WTC11 (cell line): ENCODE measurements at regions not wholly inside any gene's neighbourhood (a gene's known extent, or its start where the extent isn't known, plus 50 kb on each side); places are given as distances from the start of the nearest gene placed in this dataset.

ENCODE experiments used
- CBFB ChIP-seq: sonication (generic); formaldehyde crosslinking; IDR thresholded peaks from 2 replicates; pipeline ENCODE4 v1.8.1; 2022; ENCODE audit warnings: mild to moderate bottlenecking, low read depth, missing genetic modification reagents
- CREB1 ChIP-seq: sonication (generic); formaldehyde crosslinking; IDR thresholded peaks from 2 replicates; pipeline ENCODE4 v1.8.0; 2023; ENCODE audit warnings: mild to moderate bottlenecking, missing genetic modification reagents
- CREM ChIP-seq: sonication (generic); formaldehyde crosslinking; IDR thresholded peaks from 2 replicates; pipeline ENCODE4 v1.8.1; 2022; ENCODE audit warnings: mild to moderate bottlenecking, missing genetic modification reagents, moderate library complexity
- HMGA2 ChIP-seq: fragments of 250-450 bp; sonication (Bioruptor Pico); IDR thresholded peaks from 2 replicates; pipeline ENCODE4 v1.4.0; 2021; ENCODE audit warnings: mild to moderate bottlenecking, moderate library complexity
- NFE2L1 ChIP-seq: sonication (generic); formaldehyde crosslinking; IDR thresholded peaks from 2 replicates; pipeline ENCODE4 v1.8.1; 2023; ENCODE audit warnings: missing genetic modification reagents
- NR2C2 ChIP-seq: sonication (generic); formaldehyde crosslinking; IDR thresholded peaks from 2 replicates; pipeline ENCODE4 v1.8.0; 2022; ENCODE audit warnings: mild to moderate bottlenecking, missing genetic modification reagents
- RORB ChIP-seq: fragments of 250-450 bp; sonication (Bioruptor Pico); IDR thresholded peaks from 2 replicates; pipeline ENCODE4 v1.9.0; 2021; ENCODE audit warnings: mild to moderate bottlenecking
- SMAD3 ChIP-seq: sonication (generic); formaldehyde crosslinking; IDR thresholded peaks from 2 replicates; pipeline ENCODE4 v1.8.0; 2022; ENCODE audit warnings: missing genetic modification reagents, mild to moderate bottlenecking, borderline replicate concordance
- ZBTB21 ChIP-seq: sonication (generic); formaldehyde crosslinking; IDR thresholded peaks from 2 replicates; pipeline ENCODE4 v1.8.1; 2023; ENCODE audit warnings: mild to moderate bottlenecking, missing genetic modification reagents, borderline replicate concordance
- TF ChIP-seq, protein P1 (sequence below): fragments of 200-600 bp; IDR thresholded peaks from 2 replicates; pipeline ENCODE4 v1.8.0; 2022; ENCODE audit warnings: antibody characterized with exemption
- TF ChIP-seq, protein P2 (sequence below): sonication (generic); formaldehyde crosslinking; IDR thresholded peaks from 2 replicates; pipeline ENCODE4 v1.8.0; 2022; ENCODE audit warnings: mild to moderate bottlenecking, missing genetic modification reagents
- TF ChIP-seq, protein P3 (sequence below): sonication (generic); formaldehyde crosslinking; IDR thresholded peaks from 2 replicates; pipeline ENCODE4 v1.8.1; 2022; ENCODE audit warnings: low read depth, missing genetic modification reagents, borderline replicate concordance
- TF ChIP-seq, protein P4 (sequence below): sonication (generic); formaldehyde crosslinking; IDR thresholded peaks from 2 replicates; pipeline ENCODE4 v1.8.1; 2023; ENCODE audit warnings: mild to moderate bottlenecking, missing genetic modification reagents

DNA sequence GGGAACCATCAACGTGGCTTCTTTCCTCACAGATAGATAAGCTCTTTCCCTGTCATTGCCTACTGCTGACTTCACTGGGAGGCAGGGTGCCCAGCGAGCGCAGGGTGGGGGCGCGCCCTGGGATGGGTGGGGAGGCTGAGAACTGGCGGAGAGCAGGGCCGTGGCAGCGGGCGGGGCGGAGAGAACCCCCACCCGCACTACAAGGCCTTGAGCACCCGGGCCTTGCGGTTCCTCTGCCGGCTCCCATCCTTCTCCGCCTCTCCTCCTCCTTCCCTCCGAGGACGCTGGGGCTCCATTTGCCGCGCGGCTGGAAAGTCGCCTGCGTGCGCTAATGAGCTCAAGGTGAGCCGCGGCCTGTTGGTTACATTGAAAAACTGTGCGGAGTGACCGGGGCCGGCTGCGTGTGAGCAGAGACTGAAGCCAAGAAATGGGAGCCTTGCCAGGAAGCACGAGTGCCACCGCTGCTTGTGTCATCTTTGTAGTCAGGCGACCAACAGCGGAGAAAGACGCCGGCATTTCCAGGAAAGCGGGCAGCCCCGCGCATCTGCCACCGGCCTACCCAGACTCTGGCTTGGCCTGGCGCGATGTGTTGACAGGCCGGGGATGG, 963.5 kb upstream of the SLC35B3 start:
- TF ChIP-seq, protein P1, sequence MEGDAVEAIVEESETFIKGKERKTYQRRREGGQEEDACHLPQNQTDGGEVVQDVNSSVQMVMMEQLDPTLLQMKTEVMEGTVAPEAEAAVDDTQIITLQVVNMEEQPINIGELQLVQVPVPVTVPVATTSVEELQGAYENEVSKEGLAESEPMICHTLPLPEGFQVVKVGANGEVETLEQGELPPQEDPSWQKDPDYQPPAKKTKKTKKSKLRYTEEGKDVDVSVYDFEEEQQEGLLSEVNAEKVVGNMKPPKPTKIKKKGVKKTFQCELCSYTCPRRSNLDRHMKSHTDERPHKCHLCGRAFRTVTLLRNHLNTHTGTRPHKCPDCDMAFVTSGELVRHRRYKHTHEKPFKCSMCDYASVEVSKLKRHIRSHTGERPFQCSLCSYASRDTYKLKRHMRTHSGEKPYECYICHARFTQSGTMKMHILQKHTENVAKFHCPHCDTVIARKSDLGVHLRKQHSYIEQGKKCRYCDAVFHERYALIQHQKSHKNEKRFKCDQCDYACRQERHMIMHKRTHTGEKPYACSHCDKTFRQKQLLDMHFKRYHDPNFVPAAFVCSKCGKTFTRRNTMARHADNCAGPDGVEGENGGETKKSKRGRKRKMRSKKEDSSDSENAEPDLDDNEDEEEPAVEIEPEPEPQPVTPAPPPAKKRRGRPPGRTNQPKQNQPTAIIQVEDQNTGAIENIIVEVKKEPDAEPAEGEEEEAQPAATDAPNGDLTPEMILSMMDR: no peak
- TF ChIP-seq CREB1 (CRISPR knock-in tag) (no peak), CBFB (CRISPR knock-in tag) (no peak), CREM (CRISPR knock-in tag) (no peak), RORB (CRISPR knock-in tag) (no peak), HMGA2 (CRISPR knock-in tag) (no peak), NFE2L1 (CRISPR knock-in tag) (no peak), ZBTB21 (CRISPR knock-in tag) (no peak), NR2C2 (CRISPR knock-in tag) (no peak), SMAD3 (CRISPR knock-in tag) (no peak)
- TF ChIP-seq, protein P2, sequence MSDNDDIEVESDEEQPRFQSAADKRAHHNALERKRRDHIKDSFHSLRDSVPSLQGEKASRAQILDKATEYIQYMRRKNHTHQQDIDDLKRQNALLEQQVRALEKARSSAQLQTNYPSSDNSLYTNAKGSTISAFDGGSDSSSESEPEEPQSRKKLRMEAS: no peak
- TF ChIP-seq, protein P3, sequence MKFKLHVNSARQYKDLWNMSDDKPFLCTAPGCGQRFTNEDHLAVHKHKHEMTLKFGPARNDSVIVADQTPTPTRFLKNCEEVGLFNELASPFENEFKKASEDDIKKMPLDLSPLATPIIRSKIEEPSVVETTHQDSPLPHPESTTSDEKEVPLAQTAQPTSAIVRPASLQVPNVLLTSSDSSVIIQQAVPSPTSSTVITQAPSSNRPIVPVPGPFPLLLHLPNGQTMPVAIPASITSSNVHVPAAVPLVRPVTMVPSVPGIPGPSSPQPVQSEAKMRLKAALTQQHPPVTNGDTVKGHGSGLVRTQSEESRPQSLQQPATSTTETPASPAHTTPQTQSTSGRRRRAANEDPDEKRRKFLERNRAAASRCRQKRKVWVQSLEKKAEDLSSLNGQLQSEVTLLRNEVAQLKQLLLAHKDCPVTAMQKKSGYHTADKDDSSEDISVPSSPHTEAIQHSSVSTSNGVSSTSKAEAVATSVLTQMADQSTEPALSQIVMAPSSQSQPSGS (CRISPR knock-in tag): no peak
- TF ChIP-seq, protein P4, sequence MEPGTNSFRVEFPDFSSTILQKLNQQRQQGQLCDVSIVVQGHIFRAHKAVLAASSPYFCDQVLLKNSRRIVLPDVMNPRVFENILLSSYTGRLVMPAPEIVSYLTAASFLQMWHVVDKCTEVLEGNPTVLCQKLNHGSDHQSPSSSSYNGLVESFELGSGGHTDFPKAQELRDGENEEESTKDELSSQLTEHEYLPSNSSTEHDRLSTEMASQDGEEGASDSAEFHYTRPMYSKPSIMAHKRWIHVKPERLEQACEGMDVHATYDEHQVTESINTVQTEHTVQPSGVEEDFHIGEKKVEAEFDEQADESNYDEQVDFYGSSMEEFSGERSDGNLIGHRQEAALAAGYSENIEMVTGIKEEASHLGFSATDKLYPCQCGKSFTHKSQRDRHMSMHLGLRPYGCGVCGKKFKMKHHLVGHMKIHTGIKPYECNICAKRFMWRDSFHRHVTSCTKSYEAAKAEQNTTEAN (CRISPR knock-in tag): no peak
